SK-N-MC (cell line): ENCODE measurements at regions not wholly inside any gene's neighbourhood (a gene's known extent, or its start where the extent isn't known, plus 50 kb on each side); places are given as distances from the start of the nearest gene placed in this dataset.
"Not testable (repeated sequence)": the region's sequence is repeated elsewhere in the genome, so short reads cannot be mapped to it uniquely, and the experiment has no call there.

Experiments used
- DNase-seq: peaks from one replicate; pipeline ENCODE4 v3.0.0-alpha.2; 2011; ENCODE audit warnings: low read depth, low spot score
- H3K27ac ChIP-seq: fragments of 200-600 bp; sonication (generic); 2 replicates; pipeline ENCODE4 v1.5.1; 2016; ENCODE audit warnings: mixed run types
- H3K36me3 ChIP-seq: fragments of 200-600 bp; sonication (generic); 2 replicates; pipeline ENCODE4 v1.6.1; 2017; ENCODE audit warnings: antibody characterized with exemption, low read length, mixed read lengths; ENCODE audit not compliant: insufficient read depth
- H3K4me3 ChIP-seq: fragments of 200-600 bp; sonication (generic); 2 replicates; pipeline ENCODE4 v1.5.1; 2016
- H3K9ac ChIP-seq: fragments of 200-600 bp; sonication (generic); 2 replicates; pipeline ENCODE4 v1.8.0; 2017; ENCODE audit warnings: mixed run types, mixed read lengths; ENCODE audit not compliant: insufficient read length
- H3K9me3 ChIP-seq: fragments of 200-600 bp; sonication (generic); 2 replicates; pipeline ENCODE4 v1.6.1; 2017; ENCODE audit warnings: low read depth, mild to moderate bottlenecking, antibody characterized with exemption, low read length, moderate library complexity, mixed read lengths
- EZH2 ChIP-seq: fragments of 200-600 bp; sonication (generic); IDR thresholded peaks from one replicate; pipeline ENCODE4 v1.6.1; 2017; ENCODE audit warnings: antibody characterized with exemption
- FOXP2 ChIP-seq: optimal IDR thresholded peaks from 2 replicates; pipeline ENCODE3; 2011; ENCODE audit warnings: mild to moderate bottlenecking, moderate library complexity; ENCODE audit not compliant: insufficient read depth; ENCODE audit errors: extremely low read length, control extremely low read depth
- POLR2AphosphoS5 ChIP-seq: IDR thresholded peaks from 2 replicates; pipeline ENCODE4 v1.6.1; 2012; ENCODE audit warnings: mild to moderate bottlenecking, low read depth, low read length, borderline replicate concordance

GRCh38 chr1:181178241-181178879 lies 89.9 kb downstream of the IER5 start:
- Histone ChIP-seq H3K9ac (no peak overlapping the region), H3K9me3 (no peaks in the 10 kb centered on the region), H3K4me3 (no peak overlapping the region), H3K27ac (no peak overlapping the region), H3K36me3 (no peaks in the 10 kb centered on the region)
- DNase-seq: no peak
- TF ChIP-seq POLR2AphosphoS5: no peak
- TF ChIP-seq FOXP2: no peak
- no peak for TF ChIP-seq EZH2

- Histone ChIP-seq H3K36me3 (no peaks in the 10 kb centered on the region), H3K9ac (no peak overlapping the region), H3K4me3 (no peak overlapping the region), H3K27ac (no peak overlapping the region), H3K9me3 (no peaks in the 10 kb centered on the region)
- no peak for TF ChIP-seq EZH2
- no peak for TF ChIP-seq POLR2AphosphoS5
- no peak for TF ChIP-seq FOXP2
- DNase-seq: no peak
Measured at GRCh38 chr1:181179279-181179986, 90.9 kb downstream of the IER5 start.

GRCh38 chr1:181179987-181180365 lies 91.5 kb downstream of the IER5 start:
- no peak for TF ChIP-seq FOXP2
- TF ChIP-seq POLR2AphosphoS5: no peak
- TF ChIP-seq EZH2: no peak
- Histone ChIP-seq H3K4me3 (no peak overlapping the region), H3K36me3 (no peaks in the 10 kb centered on the region), H3K27ac (no peak overlapping the region), H3K9me3 (no peaks in the 10 kb centered on the region), H3K9ac (no peak overlapping the region)
- no peak for DNase-seq

- H3K9me3 ChIP-seq: no peaks in the 10 kb centered on the region
- H3K9ac ChIP-seq: no peak overlapping the region
- no peak overlapping the region for H3K4me3 ChIP-seq
- TF ChIP-seq POLR2AphosphoS5 (no peak), FOXP2 (no peak), EZH2 (no peak)
- no peak for DNase-seq
- no peaks in the 10 kb centered on the region for H3K36me3 ChIP-seq
- H3K27ac ChIP-seq: no peak overlapping the region
Measured at GRCh38 chr1:181180407-181181031, 92.0 kb downstream of the IER5 start.

GRCh38 chr1:181181792-181182585 lies 93.5 kb downstream of the IER5 start:
- no peaks in the 10 kb centered on the region for H3K9me3 ChIP-seq
- DNase-seq: no peak
- no peak overlapping the region for H3K4me3 ChIP-seq
- H3K9ac ChIP-seq: no peak overlapping the region
- H3K36me3 ChIP-seq: no peaks in the 10 kb centered on the region
- no peak overlapping the region for H3K27ac ChIP-seq
- no peak for TF ChIP-seq EZH2
- TF ChIP-seq FOXP2: no peak
- TF ChIP-seq POLR2AphosphoS5: no peak

GRCh38 chr1:181184621-181185020 lies 96.1 kb downstream of the IER5 start:
- TF ChIP-seq FOXP2: no peak
- TF ChIP-seq POLR2AphosphoS5: no peak
- no peak for TF ChIP-seq EZH2
- Histone ChIP-seq H3K27ac (no peak overlapping the region), H3K36me3 (no peaks in the 10 kb centered on the region), H3K9me3 (no peaks in the 10 kb centered on the region), H3K4me3 (no peak overlapping the region), H3K9ac (no peak overlapping the region)
- no peak for DNase-seq

- DNase-seq: no peak
- H3K9ac ChIP-seq: no peak overlapping the region
- no peaks in the 10 kb centered on the region for H3K9me3 ChIP-seq
- H3K36me3 ChIP-seq: no peaks in the 10 kb centered on the region
- no peak overlapping the region for H3K27ac ChIP-seq
- TF ChIP-seq FOXP2: no peak
- no peak for TF ChIP-seq POLR2AphosphoS5
- H3K4me3 ChIP-seq: no peak overlapping the region
Measured at GRCh38 chr1:181185461-181185860, 97.0 kb downstream of the IER5 start.

GRCh38 chr1:181186133-181186532 lies 97.6 kb downstream of the IER5 start:
- H3K9ac ChIP-seq, H3K36me3 ChIP-seq, H3K27ac ChIP-seq, H3K4me3 ChIP-seq, DNase-seq, H3K9me3 ChIP-seq: not testable (repeated sequence)
